Trophoblast cell (in vitro differentiated cells and primary cell): ENCODE measurements at regions not wholly inside any gene's neighbourhood (a gene's known extent, or its start where the extent isn't known, plus 50 kb on each side); places are given as distances from the start of the nearest gene placed in this dataset.
A peak's percentile ranks its signal among the peaks of the same experiment; 100 is the strongest.
"Not testable (repeated sequence)": the region's sequence is repeated elsewhere in the genome, so short reads cannot be mapped to it uniquely, and the experiment has no call there.

Source experiments
- DNase-seq, 2 donors: peaks; one replicate each; pipeline ENCODE4 v3.0.0-alpha.2; 2016
- H2AFZ ChIP-seq: 2 replicates; pipeline ENCODE4 v1.6.1; 2013; ENCODE audit warnings: low read length, moderate library complexity, mild to moderate bottlenecking; ENCODE audit not compliant: insufficient read depth, poor library complexity
- H2AK5ac ChIP-seq: 2 replicates; pipeline ENCODE4 v1.6.1; 2013; ENCODE audit warnings: mild to moderate bottlenecking, low read length
- H2BK120ac ChIP-seq: 2 replicates; pipeline ENCODE4 v1.6.1; 2013; ENCODE audit warnings: low read length, mild to moderate bottlenecking, moderate library complexity; ENCODE audit not compliant: insufficient read depth, poor library complexity
- H2BK12ac ChIP-seq: 2 replicates; pipeline ENCODE4 v1.6.1; 2013; ENCODE audit warnings: mild to moderate bottlenecking, low read length, moderate library complexity
- H2BK5ac ChIP-seq: 2 replicates; pipeline ENCODE4 v1.6.1; 2013; ENCODE audit warnings: low read length, low read depth, moderate library complexity, mild to moderate bottlenecking; ENCODE audit not compliant: poor library complexity
- H3K14ac ChIP-seq: 2 replicates; pipeline ENCODE4 v1.6.1; 2013; ENCODE audit warnings: mild to moderate bottlenecking, low read length
- H3K18ac ChIP-seq: 2 replicates; pipeline ENCODE4 v1.6.1; 2013; ENCODE audit warnings: mild to moderate bottlenecking, low read length
- H3K23ac ChIP-seq: 2 replicates; pipeline ENCODE4 v1.6.1; 2013; ENCODE audit warnings: low read length
- H3K27ac ChIP-seq: 2 replicates; pipeline ENCODE4 v1.5.1; 2013; ENCODE audit warnings: low read depth, mild to moderate bottlenecking, inconsistent platforms, low read length, moderate library complexity
- H3K27me3 ChIP-seq: 2 replicates; pipeline ENCODE4 v1.6.1; 2013; ENCODE audit warnings: inconsistent platforms, mild to moderate bottlenecking, low read length, moderate library complexity; ENCODE audit not compliant: insufficient read depth
- H3K36me3 ChIP-seq, 2 experiments: 1 replicate in 1 of 2; 2 replicates in 1 of 2; pipeline ENCODE4 v1.6.1; 2013; ENCODE audit warnings: low read length in 2 of 2, mild to moderate bottlenecking in 2 of 2, moderate library complexity in 1 of 2; ENCODE audit not compliant: insufficient read depth in 2 of 2, control insufficient read depth in 1 of 2
- H3K4ac ChIP-seq: 2 replicates; pipeline ENCODE4 v1.6.1; 2013; ENCODE audit warnings: low read depth, mild to moderate bottlenecking, low read length, moderate library complexity
- H3K4me1 ChIP-seq, 2 experiments: 1 replicate in 1 of 2; 2 replicates in 1 of 2; pipeline ENCODE4 v1.6.1; 2013; ENCODE audit warnings: low read length in 2 of 2, mild to moderate bottlenecking in 2 of 2, moderate library complexity in 1 of 2; ENCODE audit not compliant: insufficient read depth in 2 of 2, control insufficient read depth in 1 of 2
- H3K4me2 ChIP-seq: 2 replicates; pipeline ENCODE4 v1.6.1; 2013; ENCODE audit warnings: inconsistent platforms, mild to moderate bottlenecking, low read length, moderate library complexity
- H3K4me3 ChIP-seq: 2 replicates; pipeline ENCODE4 v1.5.1; 2013; ENCODE audit warnings: mild to moderate bottlenecking, low read depth, low read length, inconsistent platforms
- H3K79me1 ChIP-seq: one replicate; pipeline ENCODE4 v1.6.1; 2013; ENCODE audit warnings: low read length
- H3K79me2 ChIP-seq: 2 replicates; pipeline ENCODE4 v1.6.1; 2013; ENCODE audit warnings: low read length, mild to moderate bottlenecking; ENCODE audit not compliant: control insufficient read depth, insufficient read depth, poor library complexity
- H3K9ac ChIP-seq: 2 replicates; pipeline ENCODE4 v1.6.1; 2013; ENCODE audit warnings: mild to moderate bottlenecking, low read length
- H3K9me3 ChIP-seq: 2 replicates; pipeline ENCODE4 v1.6.1; 2013; ENCODE audit warnings: low read depth, mild to moderate bottlenecking, control low read depth, inconsistent platforms, low read length; ENCODE audit not compliant: insufficient read depth
- H4K12ac ChIP-seq: 2 replicates; pipeline ENCODE4 v1.6.1; 2013; ENCODE audit warnings: low read depth, mild to moderate bottlenecking, low read length, moderate library complexity
- H4K8ac ChIP-seq: 2 replicates; pipeline ENCODE4 v1.6.1; 2013; ENCODE audit warnings: low read depth, mild to moderate bottlenecking, low read length, moderate library complexity
- H4K91ac ChIP-seq: one replicate; pipeline ENCODE4 v1.6.1; 2013; ENCODE audit warnings: low read depth, mild to moderate bottlenecking, low read length, moderate library complexity
- WGBS: extraction: QIAGEN DNeasy Blood & Tissue Kit; methylation state at CpG from one replicate; pipeline ENCODE4 v1.1.7; 2013; ENCODE audit warnings: missing lambda C conversion rate; ENCODE audit not compliant: insufficient read length, insufficient coverage; ENCODE audit errors: extremely low coverage; 5-methylcytosine and 5-hydroxymethylcytosine counted together

- H3K27me3 ChIP-seq = no peaks in the 10 kb centered on the region
- H3K14ac ChIP-seq = no peak overlapping the region
- peak overlapping the region; percentile 27 for H3K4me2 ChIP-seq
- no peaks in the 10 kb centered on the region for H3K9me3 ChIP-seq
- H2AFZ ChIP-seq = no peak overlapping the region
- H3K9ac ChIP-seq = no peak overlapping the region
- H2AK5ac ChIP-seq = no peak overlapping the region
- H3K23ac ChIP-seq = no peak overlapping the region
- H3K18ac ChIP-seq = no peak overlapping the region
- no peak overlapping the region for H3K27ac ChIP-seq
- no peak for DNase-seq
- no peak overlapping the region for H4K12ac ChIP-seq
- no peaks in the 10 kb centered on the region for H3K36me3 ChIP-seq
- H3K4me1 ChIP-seq = no peaks in the 10 kb centered on the region
- no peak overlapping the region for H3K4ac ChIP-seq
- H2BK120ac ChIP-seq = no peak overlapping the region
- H4K8ac ChIP-seq = no peak overlapping the region
- no peaks in the 10 kb centered on the region for H3K79me2 ChIP-seq
- H3K4me3 ChIP-seq = no peak overlapping the region
- H2BK5ac ChIP-seq = no peak overlapping the region
- WGBS = no CpG with 5 or more reads among the region's 6 CpGs
- H3K79me1 ChIP-seq = no peaks in the 10 kb centered on the region
- H2BK12ac ChIP-seq = no peak overlapping the region
- no peak overlapping the region for H4K91ac ChIP-seq
Observed at GRCh38 chrY:12431546-12431945, 269.5 kb upstream of the USP9Y start.

DNA sequence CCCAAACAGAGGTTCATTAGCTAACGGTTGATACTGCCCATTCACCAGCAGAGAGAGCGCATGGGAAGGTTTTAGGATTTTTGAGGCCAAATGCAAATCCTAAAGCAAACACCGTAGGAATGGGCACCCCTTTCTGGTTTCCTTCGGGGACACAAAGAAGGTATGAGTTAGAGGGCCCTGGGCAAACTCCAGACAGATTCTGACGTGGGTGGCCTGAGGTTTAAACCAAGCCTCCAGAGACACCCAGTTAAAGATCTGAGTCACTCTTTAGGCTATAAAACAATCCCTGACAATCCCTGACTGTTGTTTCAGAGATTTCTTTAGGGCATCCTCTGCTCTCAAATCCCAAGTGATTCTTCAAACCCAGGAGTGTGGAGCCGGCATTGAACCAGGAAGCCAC, 262.2 kb upstream of the USP9Y start:
- not testable (repeated sequence) for H3K18ac ChIP-seq, H3K27me3 ChIP-seq, H2AK5ac ChIP-seq, H3K9me3 ChIP-seq, H3K79me1 ChIP-seq, H3K14ac ChIP-seq, H2BK12ac ChIP-seq, H3K79me2 ChIP-seq, H3K27ac ChIP-seq, H2AFZ ChIP-seq, H3K36me3 ChIP-seq, H4K91ac ChIP-seq, H3K4me2 ChIP-seq, DNase-seq, H3K4me3 ChIP-seq, H2BK120ac ChIP-seq, H4K12ac ChIP-seq, H3K4me1 ChIP-seq, H3K9ac ChIP-seq, H3K4ac ChIP-seq, H2BK5ac ChIP-seq, H3K23ac ChIP-seq, H4K8ac ChIP-seq
- WGBS = no CpG with 5 or more reads among the region's 6 CpGs

GRCh38 chrY:12444200-12444599, 256.8 kb upstream of the USP9Y start:
- Histone ChIP-seq H3K9ac (no peak overlapping the region), H3K23ac (no peak overlapping the region), H2BK12ac (no peak overlapping the region), H2BK5ac (no peak overlapping the region), H4K8ac (no peak overlapping the region), H3K4me3 (no peak overlapping the region), H4K91ac (no peak overlapping the region), H3K4me2 (no peak overlapping the region), H3K27ac (no peak overlapping the region), H3K4me1 (no peaks in the 10 kb centered on the region), H3K79me1 (no peaks in the 10 kb centered on the region), H3K14ac (no peak overlapping the region), H3K27me3 (no peaks in the 10 kb centered on the region), H3K79me2 (no peaks in the 10 kb centered on the region), H3K4ac (no peak overlapping the region), H4K12ac (no peak overlapping the region), H2AFZ (no peak overlapping the region), H2BK120ac (no peak overlapping the region), H3K36me3 (no peaks in the 10 kb centered on the region), H2AK5ac (no peak overlapping the region), H3K18ac (no peak overlapping the region), H3K9me3 (peaks cover 5% of the 10 kb centered on the region)
- WGBS = no CpG with 5 or more reads among the region's 4 CpGs
- no peak for DNase-seq

- H3K79me2 ChIP-seq, H3K79me1 ChIP-seq, H4K12ac ChIP-seq, H2AK5ac ChIP-seq, H2AFZ ChIP-seq, H3K9ac ChIP-seq, H4K91ac ChIP-seq, DNase-seq, H3K4ac ChIP-seq, H3K4me2 ChIP-seq, H3K4me1 ChIP-seq, H3K27me3 ChIP-seq, H3K23ac ChIP-seq, H4K8ac ChIP-seq, H2BK120ac ChIP-seq, H2BK12ac ChIP-seq, H3K36me3 ChIP-seq, H3K4me3 ChIP-seq, H3K27ac ChIP-seq, H2BK5ac ChIP-seq, H3K9me3 ChIP-seq, H3K14ac ChIP-seq, H3K18ac ChIP-seq: not testable (repeated sequence)
- WGBS = no CpG with 5 or more reads among the region's 27 CpGs
Observed at GRCh38 chrY:12446486-12447265, 254.4 kb upstream of the USP9Y start.
